HCT116 (cell line): ENCODE measurements at regions not wholly inside any gene's neighbourhood (a gene's known extent, or its start where the extent isn't known, plus 50 kb on each side); places are given as distances from the start of the nearest gene placed in this dataset.
"Not testable (repeated sequence)": the region's sequence is repeated elsewhere in the genome, so short reads cannot be mapped to it uniquely, and the experiment has no call there.

Experiments
- ATAC-seq: fragments of 200-7000 bp; cut with Tn5 transposase; 2 replicates; pipeline ENCODE4 v1.9.1; 2020; ENCODE audit warnings: mild to moderate bottlenecking, moderate library complexity
- BruUV-seq: library from RNA; stranded (reverse); fragments of 400-500 nt; replicated peaks from 2 replicates; lab custom pipeline; 2021; lab: Mats Ljungman, UMichigan
- CTCF ChIA-PET: fragments of 300-600 bp; sonication (Branson Sonifier 250); formaldehyde crosslinking; loops from one replicate; lab custom pipeline; 2021; ENCODE audit warnings: antibody characterized with exemption; lab: Charles Lee
- POLR2A ChIA-PET: fragments of 300-600, 350-600 bp; sonication (Branson Sonifier 250); formaldehyde crosslinking; loops from one replicate; lab custom pipeline; 2021; ENCODE audit warnings: antibody characterized with exemption; lab: Charles Lee
- RAD21 ChIA-PET, 2 experiments: fragments of 300-600 bp; sonication (Branson Sonifier 250); formaldehyde crosslinking; loops; one replicate each; lab custom pipeline; 2023; ENCODE audit warnings: low total read pairs in 2 of 2; ENCODE audit not compliant: uncharacterized antibody in 2 of 2, unreplicated experiment in 2 of 2, low non-redundant PET in 1 of 2; lab: Charles Lee
- DNase-seq: peaks from one replicate; pipeline ENCODE4 v3.0.0-alpha.2; 2010; ENCODE audit warnings: low read depth, low spot score
- H2AFZ ChIP-seq: fragments of 200-600 bp; shearing (Covaris generic), sonication (generic); 2 replicates; pipeline ENCODE4 v1.6.1; 2017; ENCODE audit warnings: low read depth, mixed run types, mixed read lengths, antibody characterized with exemption, low read length; ENCODE audit not compliant: poor library complexity, severe bottlenecking
- H3K27ac ChIP-seq: 2 replicates; pipeline ENCODE4 v1.5.1; 2012; ENCODE audit warnings: low read depth, low read length
- H3K27me3 ChIP-seq: fragments of 200-600 bp; sonication (generic); 2 replicates; pipeline ENCODE4 v1.6.1; 2016; ENCODE audit warnings: mixed run types, low read length, mixed read lengths; ENCODE audit not compliant: insufficient read depth
- H3K36me3 ChIP-seq, 2 experiments: fragments of 200-500 bp in 1 of 2; fragments of 200-600 bp in 1 of 2; sonication (Bioruptor generic) in 1 of 2; sonication (generic) in 1 of 2; 2 replicates each; pipeline versions ENCODE4 v1.5.1 to v1.6.1; 2014 to 2016; ENCODE audit warnings: low read length in 2 of 2, inconsistent platforms in 1 of 2, mixed read lengths in 1 of 2, mixed run types in 1 of 2; ENCODE audit not compliant: insufficient read depth in 2 of 2, control insufficient read depth in 1 of 2
- H3K4me1 ChIP-seq, 2 experiments: fragments of 200-600 bp in 1 of 2; sonication (generic) in 1 of 2; 2 replicates each; pipeline versions ENCODE4 v1.5.1 to v1.6.1; 2012 to 2017; ENCODE audit warnings: low read length in 2 of 2, inconsistent platforms in 1 of 2, mild to moderate bottlenecking in 1 of 2, mixed read lengths in 1 of 2, mixed run types in 1 of 2, moderate library complexity in 1 of 2; ENCODE audit not compliant: insufficient read depth in 2 of 2, control insufficient read depth in 1 of 2
- H3K4me2 ChIP-seq: fragments of 200-600 bp; sonication (generic); 2 replicates; pipeline ENCODE4 v1.6.1; 2017; ENCODE audit warnings: mixed run types, low read length, mixed read lengths
- H3K4me3 ChIP-seq, 2 experiments: fragments of 200-600 bp in 1 of 2; sonication (generic) in 1 of 2; replicated peaks in 1 of 2; 2 replicates each; pipeline ENCODE4 v1.5.1; 2011 to 2016; ENCODE audit warnings: low read length in 2 of 2, control low read depth in 1 of 2, low read depth in 1 of 2, mild to moderate bottlenecking in 1 of 2, mixed read lengths in 1 of 2, mixed run types in 1 of 2
- H3K79me2 ChIP-seq: fragments of 200-600 bp; sonication (generic); 2 replicates; pipeline ENCODE4 v1.6.1; 2017; ENCODE audit warnings: mild to moderate bottlenecking, mixed run types, low read length, moderate library complexity, mixed read lengths; ENCODE audit not compliant: insufficient read depth
- H3K9ac ChIP-seq: fragments of 200-600 bp; sonication (generic); 2 replicates; pipeline ENCODE4 v1.6.1; 2016; ENCODE audit warnings: low read length, mixed read lengths
- H3K9me2 ChIP-seq: fragments of 200-600 bp; sonication (generic), shearing (Covaris generic); 2 replicates; pipeline ENCODE4 v1.6.1; 2017; ENCODE audit warnings: mixed run types, mild to moderate bottlenecking, moderate library complexity; ENCODE audit not compliant: insufficient read depth
- H3K9me3 ChIP-seq, 2 experiments: fragments of 200-500 bp in 1 of 2; fragments of 200-600 bp in 1 of 2; sonication (Bioruptor generic) in 1 of 2; sonication (generic) in 1 of 2; 2 replicates each; pipeline ENCODE4 v1.6.1; 2014 to 2017; ENCODE audit warnings: low read length in 2 of 2, mixed read lengths in 2 of 2, inconsistent platforms in 1 of 2, low read depth in 1 of 2, mild to moderate bottlenecking in 1 of 2, mixed run types in 1 of 2, moderate library complexity in 1 of 2; ENCODE audit not compliant: control insufficient read depth in 1 of 2, insufficient read depth in 1 of 2
- H4K20me1 ChIP-seq: fragments of 200-600 bp; sonication (generic), shearing (Covaris generic); 2 replicates; pipeline ENCODE4 v1.6.1; 2017; ENCODE audit warnings: mixed run types, mild to moderate bottlenecking, moderate library complexity; ENCODE audit not compliant: insufficient read depth
- CEBPB ChIP-seq: IDR thresholded peaks from 2 replicates; pipeline ENCODE4 v1.6.1; 2012; ENCODE audit warnings: low read depth
- EZH2phosphoT487 ChIP-seq: fragments of 200-600 bp; IDR thresholded peaks from 2 replicates; pipeline ENCODE4 v1.6.1; 2018; ENCODE audit warnings: antibody characterized with exemption, borderline replicate concordance
- FOSL1 ChIP-seq: IDR thresholded peaks from 2 replicates; pipeline ENCODE4 v1.6.1; 2012; ENCODE audit warnings: low read depth
- JUND ChIP-seq: IDR thresholded peaks from 2 replicates; pipeline ENCODE4 v1.6.1; 2012
- POLR2A ChIP-seq: IDR thresholded peaks from 2 replicates; pipeline ENCODE4 v1.7.0; 2011; ENCODE audit warnings: borderline replicate concordance; ENCODE audit not compliant: insufficient read depth, insufficient read length; ENCODE audit errors: extremely low read depth
- RAD21 ChIP-seq: IDR thresholded peaks from 2 replicates; pipeline ENCODE4 v1.6.1; 2012; ENCODE audit warnings: low read depth, mild to moderate bottlenecking
- REST ChIP-seq: IDR thresholded peaks from 2 replicates; pipeline ENCODE4 v1.6.1; 2012; ENCODE audit warnings: low read depth
- SP1 ChIP-seq: IDR thresholded peaks from 2 replicates; pipeline ENCODE4 v1.6.1; 2012; ENCODE audit warnings: low read depth
- SRF ChIP-seq: IDR thresholded peaks from 2 replicates; pipeline ENCODE4 v1.6.1; 2012; ENCODE audit warnings: low read depth
- TCF7L2 ChIP-seq: IDR thresholded peaks from 2 replicates; pipeline ENCODE4 v1.7.0; 2011; ENCODE audit warnings: borderline replicate concordance, inconsistent platforms; ENCODE audit not compliant: insufficient read depth, insufficient read length; ENCODE audit errors: extremely low read depth
- ZFX ChIP-seq: fragments of 450-650 bp; IDR thresholded peaks from 2 replicates; pipeline ENCODE4 v1.6.1; 2017
- ZNF274 ChIP-seq: fragments of 200-500 bp; sonication (Bioruptor generic); IDR thresholded peaks from 2 replicates; pipeline ENCODE4 v1.6.1; 2014; ENCODE audit warnings: mild to moderate bottlenecking, low read depth, low read length, inconsistent platforms
- intact Hi-C: fragments of 100-400 bp; cut with micrococcal nuclease; formaldehyde crosslinking; loops from 2 replicates; pipeline ENCODE4 v1.10.0; 2022
- TF ChIP-seq, protein P1 (sequence below): IDR thresholded peaks from 2 replicates; pipeline ENCODE4 v1.6.1; 2012
- TF ChIP-seq, protein P2 (sequence below): IDR thresholded peaks from 2 replicates; pipeline ENCODE4 v1.6.1; 2011; ENCODE audit warnings: mild to moderate bottlenecking, low read length, moderate library complexity; ENCODE audit not compliant: insufficient replicate concordance; ENCODE audit errors: extremely low read depth
- TF ChIP-seq, protein P3 (sequence below), 3 experiments: fragments of 200-600 bp in 1 of 3; sonication (generic) in 1 of 3; IDR thresholded peaks in 2 of 3; conservative IDR thresholded peaks in 1 of 3; 2 replicates each; pipeline ENCODE4 v1.5.1; 2012 to 2017; ENCODE audit warnings: low read depth in 2 of 3, low read length in 2 of 3, antibody characterized with exemption in 1 of 3, borderline replicate concordance in 1 of 3, control low read depth in 1 of 3, mild to moderate bottlenecking in 1 of 3, mixed read lengths in 1 of 3, mixed run types in 1 of 3, moderate library complexity in 1 of 3; ENCODE audit not compliant: insufficient read depth in 1 of 3
- TF ChIP-seq, protein P4 (sequence below): IDR thresholded peaks from 2 replicates; pipeline ENCODE4 v1.6.1; 2012

GRCh38 chr7:119028736-119029135 lies 804.2 kb downstream of the ANKRD7 start:
- POLR2A ChIA-PET: no interaction called here
- BruUV-seq: no TSS peak
- H3K4me3 ChIP-seq: no peak overlapping the region
- intact Hi-C loops: no loop called here
- DNase-seq (no peak), ATAC-seq (no peak)
- H4K20me1 ChIP-seq: no peaks in the 10 kb centered on the region
- no peak overlapping the region for H3K4me2 ChIP-seq
- no peaks in the 10 kb centered on the region for H3K4me1 ChIP-seq
- H3K36me3 ChIP-seq: no peaks in the 10 kb centered on the region
- no peak overlapping the region for H2AFZ ChIP-seq
- no peak overlapping the region for H3K27ac ChIP-seq
- no peak overlapping the region for H3K9ac ChIP-seq
- RAD21 ChIA-PET: no interaction called here
- TF ChIP-seq, protein P1, sequence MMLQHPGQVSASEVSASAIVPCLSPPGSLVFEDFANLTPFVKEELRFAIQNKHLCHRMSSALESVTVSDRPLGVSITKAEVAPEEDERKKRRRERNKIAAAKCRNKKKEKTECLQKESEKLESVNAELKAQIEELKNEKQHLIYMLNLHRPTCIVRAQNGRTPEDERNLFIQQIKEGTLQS: no peak
- no peak for TF ChIP-seq ZFX
- TF ChIP-seq CEBPB: no peak
- TF ChIP-seq TCF7L2: no peak
- no peak for TF ChIP-seq POLR2A
- TF ChIP-seq, protein P2, sequence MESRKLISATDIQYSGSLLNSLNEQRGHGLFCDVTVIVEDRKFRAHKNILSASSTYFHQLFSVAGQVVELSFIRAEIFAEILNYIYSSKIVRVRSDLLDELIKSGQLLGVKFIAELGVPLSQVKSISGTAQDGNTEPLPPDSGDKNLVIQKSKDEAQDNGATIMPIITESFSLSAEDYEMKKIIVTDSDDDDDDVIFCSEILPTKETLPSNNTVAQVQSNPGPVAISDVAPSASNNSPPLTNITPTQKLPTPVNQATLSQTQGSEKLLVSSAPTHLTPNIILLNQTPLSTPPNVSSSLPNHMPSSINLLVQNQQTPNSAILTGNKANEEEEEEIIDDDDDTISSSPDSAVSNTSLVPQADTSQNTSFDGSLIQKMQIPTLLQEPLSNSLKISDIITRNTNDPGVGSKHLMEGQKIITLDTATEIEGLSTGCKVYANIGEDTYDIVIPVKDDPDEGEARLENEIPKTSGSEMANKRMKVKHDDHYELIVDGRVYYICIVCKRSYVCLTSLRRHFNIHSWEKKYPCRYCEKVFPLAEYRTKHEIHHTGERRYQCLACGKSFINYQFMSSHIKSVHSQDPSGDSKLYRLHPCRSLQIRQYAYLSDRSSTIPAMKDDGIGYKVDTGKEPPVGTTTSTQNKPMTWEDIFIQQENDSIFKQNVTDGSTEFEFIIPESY: no peak
- no peak for TF ChIP-seq EZH2phosphoT487
- no peak for TF ChIP-seq FOSL1
- TF ChIP-seq, protein P3, sequence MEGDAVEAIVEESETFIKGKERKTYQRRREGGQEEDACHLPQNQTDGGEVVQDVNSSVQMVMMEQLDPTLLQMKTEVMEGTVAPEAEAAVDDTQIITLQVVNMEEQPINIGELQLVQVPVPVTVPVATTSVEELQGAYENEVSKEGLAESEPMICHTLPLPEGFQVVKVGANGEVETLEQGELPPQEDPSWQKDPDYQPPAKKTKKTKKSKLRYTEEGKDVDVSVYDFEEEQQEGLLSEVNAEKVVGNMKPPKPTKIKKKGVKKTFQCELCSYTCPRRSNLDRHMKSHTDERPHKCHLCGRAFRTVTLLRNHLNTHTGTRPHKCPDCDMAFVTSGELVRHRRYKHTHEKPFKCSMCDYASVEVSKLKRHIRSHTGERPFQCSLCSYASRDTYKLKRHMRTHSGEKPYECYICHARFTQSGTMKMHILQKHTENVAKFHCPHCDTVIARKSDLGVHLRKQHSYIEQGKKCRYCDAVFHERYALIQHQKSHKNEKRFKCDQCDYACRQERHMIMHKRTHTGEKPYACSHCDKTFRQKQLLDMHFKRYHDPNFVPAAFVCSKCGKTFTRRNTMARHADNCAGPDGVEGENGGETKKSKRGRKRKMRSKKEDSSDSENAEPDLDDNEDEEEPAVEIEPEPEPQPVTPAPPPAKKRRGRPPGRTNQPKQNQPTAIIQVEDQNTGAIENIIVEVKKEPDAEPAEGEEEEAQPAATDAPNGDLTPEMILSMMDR (IDR thresholded peaks at IDR 0.05 in 2 of 3, conservative IDR thresholded peaks at IDR 0.05 in 1 of 3; ENCODE audit: borderline replicate concordance in 1 of 3, insufficient read depth in 1 of 3, low read depth in 2 of 3, low read length in 2 of 3): no peak
- TF ChIP-seq REST: no peak
- TF ChIP-seq ZNF274: no peak
- TF ChIP-seq RAD21: no peak
- TF ChIP-seq JUND: no peak
- no peak for TF ChIP-seq SRF
- no peak for TF ChIP-seq SP1
- TF ChIP-seq, protein P4, sequence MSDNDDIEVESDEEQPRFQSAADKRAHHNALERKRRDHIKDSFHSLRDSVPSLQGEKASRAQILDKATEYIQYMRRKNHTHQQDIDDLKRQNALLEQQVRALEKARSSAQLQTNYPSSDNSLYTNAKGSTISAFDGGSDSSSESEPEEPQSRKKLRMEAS: no peak
- no peaks in the 10 kb centered on the region for H3K9me3 ChIP-seq
- CTCF ChIA-PET: no interaction called here
- H3K79me2 ChIP-seq: no peaks in the 10 kb centered on the region
- H3K9me2 ChIP-seq: no peaks in the 10 kb centered on the region
- H3K27me3 ChIP-seq: no peaks in the 10 kb centered on the region

DNA sequence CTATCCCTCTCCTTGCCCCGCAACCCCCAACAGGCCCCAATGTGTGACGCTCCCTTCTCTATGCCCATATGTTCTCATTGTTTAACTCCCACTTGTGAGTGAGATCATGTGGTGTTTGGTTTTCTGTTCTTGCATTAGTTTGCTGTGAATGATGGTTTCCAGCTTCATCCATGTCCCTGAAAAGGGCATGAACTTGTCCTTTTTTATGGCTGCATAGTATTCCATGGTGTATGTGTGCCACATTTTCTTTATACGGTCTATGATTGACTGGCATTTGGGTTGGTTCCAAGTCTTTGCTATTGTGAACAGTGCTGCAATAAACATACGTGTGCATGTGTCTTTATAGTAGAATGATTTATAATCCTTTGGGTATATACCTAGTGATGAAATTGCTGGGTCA lies 807.6 kb downstream of the ANKRD7 start:
- H4K20me1 ChIP-seq, H3K4me3 ChIP-seq, intact Hi-C loops, RAD21 ChIA-PET, H2AFZ ChIP-seq, BruUV-seq, H3K9me3 ChIP-seq, ATAC-seq, H3K27me3 ChIP-seq, H3K79me2 ChIP-seq, H3K27ac ChIP-seq, DNase-seq, H3K4me2 ChIP-seq, POLR2A ChIA-PET, H3K9ac ChIP-seq, H3K9me2 ChIP-seq, H3K4me1 ChIP-seq, CTCF ChIA-PET, H3K36me3 ChIP-seq: not testable (repeated sequence)
